Neural cell (in vitro differentiated cells): ENCODE measurements at regions not wholly inside any gene's neighbourhood (a gene's known extent, or its start where the extent isn't known, plus 50 kb on each side); places are given as distances from the start of the nearest gene placed in this dataset.

Experiments used
- H2AFZ ChIP-seq: fragments of 200-600, 300-800 bp; sonication (generic), shearing (Covaris generic); 2 replicates; pipeline ENCODE4 v1.6.0; 2014; ENCODE audit warnings: low read depth, mild to moderate bottlenecking, antibody characterized with exemption, low read length, moderate library complexity
- H3F3A ChIP-seq: fragments of 200-600 bp; shearing (Covaris generic); 2 replicates; pipeline ENCODE4 v1.6.1; 2016; ENCODE audit warnings: mild to moderate bottlenecking, moderate library complexity, mixed read lengths, antibody characterized with exemption, low read length; ENCODE audit not compliant: insufficient read depth, poor library complexity, severe bottlenecking
- H3K27ac ChIP-seq: fragments of 200-600, 300-800 bp; sonication (generic), shearing (Covaris generic); 2 replicates; pipeline ENCODE4 v1.5.1; 2014; ENCODE audit warnings: mild to moderate bottlenecking, low read length, moderate library complexity
- H3K27me3 ChIP-seq: fragments of 300-800, 200-600 bp; sonication (generic), shearing (Covaris generic); 2 replicates; pipeline ENCODE4 v1.6.0; 2014; ENCODE audit warnings: mild to moderate bottlenecking, low read depth, low read length, moderate library complexity; ENCODE audit not compliant: insufficient read depth
- H3K36me3 ChIP-seq: fragments of 300-800, 200-600 bp; sonication (generic), shearing (Covaris generic); 2 replicates; pipeline ENCODE4 v1.5.1; 2014; ENCODE audit warnings: mild to moderate bottlenecking, antibody characterized with exemption, low read length, moderate library complexity; ENCODE audit not compliant: insufficient read depth
- H3K4me2 ChIP-seq: fragments of 300-800, 200-600 bp; sonication (generic), shearing (Covaris generic); 2 replicates; pipeline ENCODE4 v1.6.0; 2014; ENCODE audit warnings: mild to moderate bottlenecking, low read length
- H3K4me3 ChIP-seq: fragments of 300-800, 200-600 bp; sonication (generic), shearing (Covaris generic); 2 replicates; pipeline ENCODE4 v1.5.1; 2014; ENCODE audit warnings: mild to moderate bottlenecking, low read length, moderate library complexity
- H3K79me2 ChIP-seq: fragments of 200-600 bp; shearing (Covaris generic); replicated peaks from 2 replicates; pipeline ENCODE4 v1.6.0; 2014; ENCODE audit warnings: mild to moderate bottlenecking, low read length, moderate library complexity; ENCODE audit not compliant: insufficient read depth
- H3K9ac ChIP-seq: fragments of 300-800, 200-600 bp; sonication (generic), shearing (Covaris generic); 2 replicates; pipeline ENCODE4 v1.6.1; 2016; ENCODE audit warnings: mild to moderate bottlenecking, low read length, mixed read lengths
- H3K9me2 ChIP-seq: fragments of 200-600 bp; shearing (Covaris generic); 2 replicates; pipeline ENCODE4 v1.6.1; 2016; ENCODE audit warnings: mild to moderate bottlenecking, low read length, mixed read lengths; ENCODE audit not compliant: insufficient read depth
- H3K9me3 ChIP-seq: fragments of 200-600, 300-800 bp; sonication (generic), shearing (Covaris generic); 2 replicates; pipeline ENCODE4 v1.6.1; 2016; ENCODE audit warnings: mild to moderate bottlenecking, mixed run types, low read length, moderate library complexity, mixed read lengths
- H4K20me1 ChIP-seq: fragments of 200-600 bp; shearing (Covaris generic); 2 replicates; pipeline ENCODE4 v1.6.1; 2016; ENCODE audit warnings: mild to moderate bottlenecking, mixed run types; ENCODE audit not compliant: insufficient read depth
- CTCF ChIP-seq: fragments of 450-650 bp; IDR thresholded peaks from 2 replicates; pipeline ENCODE4 v1.5.1; 2014; ENCODE audit warnings: antibody characterized with exemption, mild to moderate bottlenecking, moderate library complexity; ENCODE audit not compliant: poor library complexity, severe bottlenecking
- EP300 ChIP-seq: fragments of 450-650 bp; conservative IDR thresholded peaks from 2 replicates; pipeline ENCODE4 v1.6.1; 2014; ENCODE audit warnings: antibody characterized with exemption, mild to moderate bottlenecking, moderate library complexity; ENCODE audit not compliant: poor library complexity, severe bottlenecking
- EZH2 ChIP-seq: fragments of 200-600, 300-800 bp; shearing (Covaris generic), sonication (generic); IDR thresholded peaks from 2 replicates; pipeline ENCODE4 v1.6.1; 2014; ENCODE audit warnings: antibody characterized with exemption, low read length, borderline replicate concordance, mild to moderate bottlenecking; ENCODE audit not compliant: insufficient read depth, poor library complexity, severe bottlenecking
- MXI1 ChIP-seq: fragments of 450-650 bp; conservative IDR thresholded peaks from 2 replicates; pipeline ENCODE4 v1.6.1; 2014; ENCODE audit warnings: antibody characterized with exemption, mild to moderate bottlenecking; ENCODE audit not compliant: poor library complexity, severe bottlenecking
- POLR2AphosphoS5 ChIP-seq: IDR thresholded peaks from 2 replicates; pipeline ENCODE4 v1.6.1; 2012
- RAD21 ChIP-seq: fragments of 450-650 bp; conservative IDR thresholded peaks from 2 replicates; pipeline ENCODE4 v1.6.1; 2014; ENCODE audit warnings: antibody characterized with exemption, mild to moderate bottlenecking, moderate library complexity
- REST ChIP-seq: IDR thresholded peaks from 2 replicates; pipeline ENCODE4 v1.6.1; 2012; ENCODE audit warnings: borderline replicate concordance
- SMC3 ChIP-seq: fragments of 450-650 bp; conservative IDR thresholded peaks from 2 replicates; pipeline ENCODE4 v1.6.1; 2014; ENCODE audit warnings: antibody characterized with exemption, mild to moderate bottlenecking, moderate library complexity; ENCODE audit not compliant: poor library complexity
- TAF1 ChIP-seq: IDR thresholded peaks from 2 replicates; pipeline ENCODE4 v1.6.1; 2012; ENCODE audit warnings: low read depth

GRCh38 chr9:100775912-100776311, 198.0 kb downstream of the CAVIN4 start:
- Histone ChIP-seq H3K4me2 (peak overlapping the region; percentile 56), H3K27me3 (no peaks in the 10 kb centered on the region), H3K4me3 (no peak overlapping the region), H4K20me1 (no peaks in the 10 kb centered on the region), H3K9me2 (no peaks in the 10 kb centered on the region), H3K9ac (no peak overlapping the region), H3F3A (no peaks in the 10 kb centered on the region), H3K79me2 (no peaks in the 10 kb centered on the region), H3K36me3 (no peaks in the 10 kb centered on the region), H2AFZ (no peak overlapping the region), H3K27ac (no peak overlapping the region), H3K9me3 (no peaks in the 10 kb centered on the region)
- TF ChIP-seq POLR2AphosphoS5 (peak; percentile 68), EZH2 (no peak), REST (peak; percentile 35), MXI1 (no peak), EP300 (peak; percentile 98), CTCF (no peak), SMC3 (no peak), RAD21 (no peak), TAF1 (no peak)

- no peaks in the 10 kb centered on the region for H4K20me1 ChIP-seq
- H3K4me2 ChIP-seq: no peak overlapping the region
- H3K27ac ChIP-seq: no peak overlapping the region
- no peaks in the 10 kb centered on the region for H3K9me3 ChIP-seq
- no peaks in the 10 kb centered on the region for H3K27me3 ChIP-seq
- H3K36me3 ChIP-seq: no peaks in the 10 kb centered on the region
- no peaks in the 10 kb centered on the region for H3K79me2 ChIP-seq
- H3K4me3 ChIP-seq: no peak overlapping the region
- no peaks in the 10 kb centered on the region for H3K9me2 ChIP-seq
- no peaks in the 10 kb centered on the region for H3F3A ChIP-seq
- no peak overlapping the region for H3K9ac ChIP-seq
- no peak overlapping the region for H2AFZ ChIP-seq
- TF ChIP-seq MXI1: no peak
- TF ChIP-seq EP300: no peak
- no peak for TF ChIP-seq EZH2
- TF ChIP-seq RAD21: no peak
- TF ChIP-seq TAF1: no peak
- no peak for TF ChIP-seq SMC3
- no peak for TF ChIP-seq REST
- no peak for TF ChIP-seq POLR2AphosphoS5
Observed at GRCh38 chr9:100784755-100785154, 206.9 kb downstream of the CAVIN4 start.
